ENCODE measurements at regions not wholly inside any gene's neighbourhood (a gene's known extent, or its start where the extent isn't known, plus 50 kb on each side); places are given as distances from the start of the nearest gene placed in this dataset.

GRCh38 chr2:42979870-42980763, 187.7 kb upstream of the HAAO start:
- H4K20me1 ChIP-seq (ENCODE audit: insufficient read depth, low read length), result no peaks in the 10 kb centered on the region
- no peaks in the 10 kb centered on the region for H3K79me2 ChIP-seq (ENCODE audit: low read length)
- TF ChIP-seq EZH2phosphoT487 (IDR thresholded peaks at IDR 0.05; ENCODE audit: low read depth) (no peak), CTCF (IDR thresholded peaks at IDR 0.05; ENCODE audit: low read depth, low read length) (no peak)
- H3K4me3 ChIP-seq (ENCODE audit: low read length), result no peak overlapping the region
- no peaks in the 10 kb centered on the region for H3K36me3 ChIP-seq (replicated peaks; ENCODE audit: low read depth, low read length)
- no peaks in the 10 kb centered on the region for H3K9me3 ChIP-seq (ENCODE audit: insufficient read depth, low read length)
- peaks cover 4% of the 10 kb centered on the region; the same call in 1 of the 2 replicates for H3K4me1 ChIP-seq (ENCODE audit: low read length)
- H3K9ac ChIP-seq (ENCODE audit: low read length), result no peak overlapping the region
- H3K4me2 ChIP-seq (ENCODE audit: low read length), result no peak overlapping the region
- no peaks in the 10 kb centered on the region for H3K27me3 ChIP-seq (ENCODE audit: low read depth, low read length)
- H2AFZ ChIP-seq (ENCODE audit: low read depth, low read length), result no peak overlapping the region
- no peak overlapping the region for H3K27ac ChIP-seq (ENCODE audit: low read length)

- no peaks in the 10 kb centered on the region for H3K79me2 ChIP-seq (ENCODE audit: low read length)
- H3K4me1 ChIP-seq (ENCODE audit: low read length), result peaks cover 8% of the 10 kb centered on the region
- H3K27ac ChIP-seq (ENCODE audit: low read length), result no peak overlapping the region
- H3K36me3 ChIP-seq (replicated peaks; ENCODE audit: low read depth, low read length), result no peaks in the 10 kb centered on the region
- H4K20me1 ChIP-seq (ENCODE audit: insufficient read depth, low read length), result no peaks in the 10 kb centered on the region
- no peak overlapping the region for H3K4me3 ChIP-seq (ENCODE audit: low read length)
- H2AFZ ChIP-seq (ENCODE audit: low read depth, low read length), result no peak overlapping the region
- no peaks in the 10 kb centered on the region for H3K27me3 ChIP-seq (ENCODE audit: low read depth, low read length)
- TF ChIP-seq EZH2phosphoT487 (IDR thresholded peaks at IDR 0.05; ENCODE audit: low read depth) (no peak), CTCF (IDR thresholded peaks at IDR 0.05; ENCODE audit: low read depth, low read length) (no peak)
- H3K9ac ChIP-seq (ENCODE audit: low read length), result no peak overlapping the region
- H3K9me3 ChIP-seq (ENCODE audit: insufficient read depth, low read length), result no peaks in the 10 kb centered on the region
- H3K4me2 ChIP-seq (ENCODE audit: low read length), result no peak overlapping the region
Measured at GRCh38 chr2:42979416-42979869, 187.1 kb upstream of the HAAO start.

DNA sequence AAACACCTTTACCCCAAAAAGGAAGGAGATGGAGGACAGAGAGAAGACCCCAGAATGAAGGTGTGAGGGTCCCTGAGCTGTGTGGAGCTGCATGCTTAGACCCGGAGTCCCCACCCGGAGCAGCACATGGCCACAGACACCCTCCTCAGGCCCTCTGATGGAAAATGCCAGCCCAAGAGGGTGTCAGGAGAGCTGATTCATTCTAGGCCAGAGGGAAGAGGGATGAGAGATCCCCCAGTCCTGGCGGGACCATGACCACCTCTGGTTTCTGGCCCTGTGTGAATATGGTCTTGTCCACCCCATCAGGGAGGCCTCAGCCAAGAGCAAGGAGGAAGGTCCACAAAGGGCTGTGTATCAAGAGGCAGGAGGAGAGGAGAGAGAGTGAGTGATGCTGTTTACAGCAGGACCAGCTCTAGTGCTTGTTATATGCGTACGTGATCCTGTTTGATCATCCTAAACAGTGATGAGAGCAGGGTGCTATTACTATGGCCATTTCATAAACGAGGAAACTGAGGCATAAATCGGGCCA, 186.6 kb upstream of the HAAO start:
- Histone ChIP-seq H4K20me1 (ENCODE audit: insufficient read depth, low read length) (no peaks in the 10 kb centered on the region), H3K36me3 (replicated peaks; ENCODE audit: low read depth, low read length) (no peaks in the 10 kb centered on the region), H3K4me2 (ENCODE audit: low read length) (no peak overlapping the region), H3K79me2 (ENCODE audit: low read length) (no peaks in the 10 kb centered on the region), H2AFZ (ENCODE audit: low read depth, low read length) (no peak overlapping the region), H3K27me3 (ENCODE audit: low read depth, low read length) (no peaks in the 10 kb centered on the region), H3K4me3 (ENCODE audit: low read length) (no peak overlapping the region), H3K4me1 (ENCODE audit: low read length) (peaks cover 8% of the 10 kb centered on the region), H3K9ac (ENCODE audit: low read length) (no peak overlapping the region), H3K9me3 (ENCODE audit: insufficient read depth, low read length) (no peaks in the 10 kb centered on the region), H3K27ac (ENCODE audit: low read length) (no peak overlapping the region)
- no peak for TF ChIP-seq CTCF (IDR thresholded peaks at IDR 0.05; ENCODE audit: low read depth, low read length)
- no peak for TF ChIP-seq EZH2phosphoT487 (IDR thresholded peaks at IDR 0.05; ENCODE audit: low read depth)

DNA sequence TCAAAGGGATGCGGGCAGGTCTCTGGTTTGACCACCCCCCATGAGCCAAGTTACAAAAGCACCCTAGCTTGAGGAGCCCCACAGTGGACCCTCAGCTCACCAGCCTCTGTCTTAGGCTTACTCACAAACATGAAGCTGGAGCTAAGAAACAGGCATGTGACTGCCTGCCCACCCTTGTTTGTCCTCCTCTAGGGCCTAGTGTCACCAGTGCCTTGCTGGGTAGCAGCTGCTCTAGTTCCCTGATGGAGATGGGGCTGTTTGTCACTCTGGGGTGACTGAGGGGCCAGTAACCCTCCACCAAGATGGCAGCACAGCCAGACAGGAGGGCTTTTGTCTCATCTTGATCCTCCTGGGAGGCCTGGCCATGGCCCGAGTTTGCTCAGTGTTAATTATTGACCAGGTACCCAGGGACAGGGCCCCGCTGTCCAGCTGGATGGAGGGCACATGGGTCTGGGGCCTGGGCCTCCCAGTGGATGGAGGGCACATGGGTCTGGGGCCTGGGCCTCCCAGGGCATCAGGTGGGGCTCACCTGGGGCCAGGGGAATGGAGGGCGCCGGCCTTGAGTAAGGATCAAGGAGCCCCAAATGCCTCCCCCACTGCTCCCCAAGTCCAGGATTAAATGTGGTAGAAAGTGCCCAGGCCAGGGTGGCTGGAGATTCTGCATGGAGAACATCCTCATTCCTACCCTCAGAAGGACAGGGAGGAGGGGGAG, 185.9 kb upstream of the HAAO start:
- no peak overlapping the region for H3K4me2 ChIP-seq (ENCODE audit: low read length)
- H3K4me3 ChIP-seq (ENCODE audit: low read length), result no peak overlapping the region

More for the DNA sequence above, 185.9 kb upstream of the HAAO start:
- Histone ChIP-seq H3K9ac (ENCODE audit: low read length) (no peak overlapping the region), H3K79me2 (ENCODE audit: low read length) (no peaks in the 10 kb centered on the region), H3K36me3 (replicated peaks; ENCODE audit: low read depth, low read length) (no peaks in the 10 kb centered on the region), H2AFZ (ENCODE audit: low read depth, low read length) (no peak overlapping the region), H3K27me3 (ENCODE audit: low read depth, low read length) (no peaks in the 10 kb centered on the region), H3K9me3 (ENCODE audit: insufficient read depth, low read length) (no peaks in the 10 kb centered on the region), H3K4me1 (ENCODE audit: low read length) (peaks cover 8% of the 10 kb centered on the region), H3K27ac (ENCODE audit: low read length) (no peak overlapping the region), H4K20me1 (ENCODE audit: insufficient read depth, low read length) (no peaks in the 10 kb centered on the region)
- TF ChIP-seq CTCF (IDR thresholded peaks at IDR 0.05; ENCODE audit: low read depth, low read length) (no peak), EZH2phosphoT487 (IDR thresholded peaks at IDR 0.05; ENCODE audit: low read depth) (no peak)
